ENCODE measurements at regions not wholly inside any gene's neighbourhood (a gene's known extent, or its start where the extent isn't known, plus 50 kb on each side); places are given as distances from the start of the nearest gene placed in this dataset.

GRCh38 chr2:34254272-34254878 lies 655.3 kb upstream of the FAM98A start:
- no peak overlapping the region for H3K4me2 ChIP-seq
- ChIA-PET POLR2A (ENCODE audit: unreplicated experiment) (no interaction called here), CTCF (no interaction called here)
- no peak for DNase-seq
- intact Hi-C loops (cut with micrococcal nuclease; ENCODE audit: unreplicated experiment), result no loop called here
- no TSS peak for BruUV-seq (replicated peaks)
- no peaks in the 10 kb centered on the region for H3K9me3 ChIP-seq (ENCODE audit: insufficient read depth, low read depth)
- no peak overlapping the region for H3K27ac ChIP-seq
- H3K9me2 ChIP-seq (ENCODE audit: insufficient read depth), result no peaks in the 10 kb centered on the region
- H3F3A ChIP-seq (ENCODE audit: insufficient read depth, low read depth), result no peaks in the 10 kb centered on the region
- H3K27me3 ChIP-seq (ENCODE audit: insufficient read depth, low read depth), result no peaks in the 10 kb centered on the region
- no peaks in the 10 kb centered on the region for H3K36me3 ChIP-seq (ENCODE audit: low read depth)
- H3K79me2 ChIP-seq (ENCODE audit: low read depth), result no peaks in the 10 kb centered on the region
- no peak overlapping the region for H3K4me3 ChIP-seq
- no peaks in the 10 kb centered on the region for H3K4me1 ChIP-seq (replicated peaks; ENCODE audit: insufficient read depth)
- TF ChIP-seq, protein P1, sequence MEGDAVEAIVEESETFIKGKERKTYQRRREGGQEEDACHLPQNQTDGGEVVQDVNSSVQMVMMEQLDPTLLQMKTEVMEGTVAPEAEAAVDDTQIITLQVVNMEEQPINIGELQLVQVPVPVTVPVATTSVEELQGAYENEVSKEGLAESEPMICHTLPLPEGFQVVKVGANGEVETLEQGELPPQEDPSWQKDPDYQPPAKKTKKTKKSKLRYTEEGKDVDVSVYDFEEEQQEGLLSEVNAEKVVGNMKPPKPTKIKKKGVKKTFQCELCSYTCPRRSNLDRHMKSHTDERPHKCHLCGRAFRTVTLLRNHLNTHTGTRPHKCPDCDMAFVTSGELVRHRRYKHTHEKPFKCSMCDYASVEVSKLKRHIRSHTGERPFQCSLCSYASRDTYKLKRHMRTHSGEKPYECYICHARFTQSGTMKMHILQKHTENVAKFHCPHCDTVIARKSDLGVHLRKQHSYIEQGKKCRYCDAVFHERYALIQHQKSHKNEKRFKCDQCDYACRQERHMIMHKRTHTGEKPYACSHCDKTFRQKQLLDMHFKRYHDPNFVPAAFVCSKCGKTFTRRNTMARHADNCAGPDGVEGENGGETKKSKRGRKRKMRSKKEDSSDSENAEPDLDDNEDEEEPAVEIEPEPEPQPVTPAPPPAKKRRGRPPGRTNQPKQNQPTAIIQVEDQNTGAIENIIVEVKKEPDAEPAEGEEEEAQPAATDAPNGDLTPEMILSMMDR (conservative IDR thresholded peaks at IDR 0.05), result no peak
- no peak for TF ChIP-seq EZH2 (IDR thresholded peaks at IDR 0.05; ENCODE audit: low read depth)
- H4K20me1 ChIP-seq (ENCODE audit: insufficient read depth), result no peaks in the 10 kb centered on the region
- H2AFZ ChIP-seq, result no peak overlapping the region

DNA sequence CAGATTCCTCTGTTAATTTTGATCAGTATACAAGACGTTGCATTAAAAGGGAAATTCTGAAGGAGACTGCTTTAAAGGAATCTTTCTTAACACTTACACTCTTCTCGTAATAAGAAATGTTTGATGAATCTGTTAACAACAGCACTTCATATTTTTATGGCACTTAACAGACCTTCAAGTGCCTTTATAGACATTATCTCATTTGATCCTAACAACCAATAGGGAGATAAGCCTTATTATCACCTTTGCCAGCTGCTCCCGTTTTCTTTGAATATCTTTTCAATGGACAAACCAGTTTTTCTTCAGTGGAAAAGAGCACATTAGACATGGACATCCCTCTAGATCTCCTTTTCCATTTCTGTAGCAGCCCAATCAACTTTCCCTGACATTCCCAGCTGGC lies 653.0 kb upstream of the FAM98A start:
- Histone ChIP-seq H3K4me1 (replicated peaks; ENCODE audit: insufficient read depth) (no peaks in the 10 kb centered on the region), H3K36me3 (ENCODE audit: low read depth) (no peaks in the 10 kb centered on the region), H4K20me1 (ENCODE audit: insufficient read depth) (no peaks in the 10 kb centered on the region), H3F3A (ENCODE audit: insufficient read depth, low read depth) (no peaks in the 10 kb centered on the region), H3K9me2 (ENCODE audit: insufficient read depth) (no peaks in the 10 kb centered on the region), H3K4me3 (no peak overlapping the region), H2AFZ (no peak overlapping the region), H3K9me3 (ENCODE audit: insufficient read depth, low read depth) (no peaks in the 10 kb centered on the region), H3K79me2 (ENCODE audit: low read depth) (no peaks in the 10 kb centered on the region), H3K27ac (no peak overlapping the region), H3K4me2 (no peak overlapping the region), H3K27me3 (ENCODE audit: insufficient read depth, low read depth) (no peaks in the 10 kb centered on the region)
- CTCF ChIA-PET, result no interaction called here
- DNase-seq, result no peak
- intact Hi-C loops (cut with micrococcal nuclease; ENCODE audit: unreplicated experiment), result no loop called here
- TF ChIP-seq, protein P1 (conservative IDR thresholded peaks at IDR 0.05), result no peak
- no peak for TF ChIP-seq EZH2 (IDR thresholded peaks at IDR 0.05; ENCODE audit: low read depth)
- BruUV-seq (replicated peaks), result no TSS peak
- POLR2A ChIA-PET (ENCODE audit: unreplicated experiment), result no interaction called here

DNA sequence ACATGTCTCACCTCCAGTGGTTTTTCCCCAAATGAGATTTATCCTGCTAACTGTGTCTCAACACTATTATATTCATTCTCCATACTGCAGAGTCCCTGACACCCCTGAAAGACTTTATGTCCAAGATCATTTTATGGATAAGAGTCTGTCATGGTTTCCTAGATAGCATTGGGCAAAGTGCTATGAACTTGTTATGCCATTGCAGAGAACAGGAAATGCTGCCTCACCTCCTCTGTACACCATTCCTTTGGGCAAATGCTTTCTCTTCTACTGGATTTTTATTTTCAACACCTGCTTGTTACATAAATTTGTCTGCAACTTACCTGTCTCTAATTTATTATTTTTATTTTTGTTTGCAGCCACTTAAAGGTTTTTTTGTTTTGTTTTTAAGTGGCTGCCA lies 652.5 kb upstream of the FAM98A start:
- H3K27ac ChIP-seq, result no peak overlapping the region
- H3K4me2 ChIP-seq, result no peak overlapping the region
- CTCF ChIA-PET, result no interaction called here
- H3K9me2 ChIP-seq (ENCODE audit: insufficient read depth), result no peaks in the 10 kb centered on the region
- H3K4me3 ChIP-seq, result no peak overlapping the region
- intact Hi-C loops (cut with micrococcal nuclease; ENCODE audit: unreplicated experiment), result no loop called here
- BruUV-seq (replicated peaks), result no TSS peak
- H3K9me3 ChIP-seq (ENCODE audit: insufficient read depth, low read depth), result no peaks in the 10 kb centered on the region
- H3K36me3 ChIP-seq (ENCODE audit: low read depth), result no peaks in the 10 kb centered on the region
- TF ChIP-seq EZH2 (IDR thresholded peaks at IDR 0.05; ENCODE audit: low read depth), result no peak
- TF ChIP-seq, protein P1 (conservative IDR thresholded peaks at IDR 0.05), result no peak
- H4K20me1 ChIP-seq (ENCODE audit: insufficient read depth), result no peaks in the 10 kb centered on the region
- no peak overlapping the region for H2AFZ ChIP-seq
- H3F3A ChIP-seq (ENCODE audit: insufficient read depth, low read depth), result no peaks in the 10 kb centered on the region
- no peak for DNase-seq
- POLR2A ChIA-PET (ENCODE audit: unreplicated experiment), result no interaction called here
- no peaks in the 10 kb centered on the region for H3K79me2 ChIP-seq (ENCODE audit: low read depth)
- H3K4me1 ChIP-seq (replicated peaks; ENCODE audit: insufficient read depth), result no peaks in the 10 kb centered on the region
- no peaks in the 10 kb centered on the region for H3K27me3 ChIP-seq (ENCODE audit: insufficient read depth, low read depth)

All from PC-9 (cell line).